IMR-90 (cell line): ENCODE measurements at regions not wholly inside any gene's neighbourhood (a gene's known extent, or its start where the extent isn't known, plus 50 kb on each side); places are given as distances from the start of the nearest gene placed in this dataset.

Experiments used
- ATAC-seq: fragments of 200-7000 bp; cut with Tn5 transposase; 2 replicates; pipeline ENCODE4 v1.9.1; 2020; ENCODE audit warnings: low read depth, mild to moderate bottlenecking, moderate library complexity
- BruUV-seq: library from RNA; stranded (reverse); fragments of 400-500 nt; replicated peaks from 2 replicates; lab custom pipeline; 2021; lab: Mats Ljungman, UMichigan
- CTCF ChIA-PET: fragments of 300-600 bp; formaldehyde crosslinking; extraction: SDS; loops from one replicate; lab custom pipeline; 2021; ENCODE audit warnings: antibody characterized with exemption; lab: Yijun Ruan, JAX
- POLR2A ChIA-PET: fragments of 300-600 bp; sonication (Branson Sonifier 250); formaldehyde crosslinking; loops from one replicate; lab custom pipeline; 2022; ENCODE audit warnings: antibody characterized with exemption; ENCODE audit not compliant: unreplicated experiment; lab: Charles Lee
- DNase-seq: peaks from one replicate; pipeline ENCODE4 v3.0.0; 2013
- H2AFZ ChIP-seq: replicated peaks from 2 replicates; pipeline ENCODE3; 2013; ENCODE audit warnings: low read length, mild to moderate bottlenecking; ENCODE audit not compliant: poor library complexity
- H2AK5ac ChIP-seq: 2 replicates; pipeline ENCODE4 v1.6.1; 2013; ENCODE audit warnings: low read depth, low read length, inconsistent platforms
- H2AK9ac ChIP-seq: replicated peaks from 2 replicates; pipeline ENCODE3; 2013; ENCODE audit warnings: mild to moderate bottlenecking, low read depth, low read length, moderate library complexity; ENCODE audit not compliant: poor library complexity
- H2BK120ac ChIP-seq: 2 replicates; pipeline ENCODE4 v1.6.1; 2013; ENCODE audit warnings: low read depth, low read length, inconsistent platforms
- H2BK15ac ChIP-seq: 3 replicates; pipeline ENCODE4 v1.6.1; 2013; ENCODE audit warnings: low read depth, low read length, inconsistent platforms
- H2BK20ac ChIP-seq: 2 replicates; pipeline ENCODE4 v1.6.1; 2013; ENCODE audit warnings: low read depth, mild to moderate bottlenecking, inconsistent platforms, low read length, moderate library complexity
- H2BK5ac ChIP-seq: 2 replicates; pipeline ENCODE4 v1.6.1; 2013; ENCODE audit warnings: mild to moderate bottlenecking, low read depth, low read length, inconsistent platforms; ENCODE audit not compliant: poor library complexity, severe bottlenecking
- H3K14ac ChIP-seq: replicated peaks from 2 replicates; pipeline ENCODE4 v1.6.1; 2013; ENCODE audit warnings: low read depth, low read length, inconsistent platforms
- H3K18ac ChIP-seq: 2 replicates; pipeline ENCODE4 v1.6.1; 2013; ENCODE audit warnings: low read depth, low read length, control low read depth
- H3K23ac ChIP-seq: 2 replicates; pipeline ENCODE4 v1.6.1; 2013; ENCODE audit warnings: low read depth, low read length, inconsistent platforms
- H3K27ac ChIP-seq: 2 replicates; pipeline ENCODE4 v1.5.1; 2013; ENCODE audit warnings: mild to moderate bottlenecking, control low read depth, low read length; ENCODE audit not compliant: insufficient read depth
- H3K27me3 ChIP-seq: 2 replicates; pipeline ENCODE4 v1.6.1; 2013; ENCODE audit warnings: low read length; ENCODE audit not compliant: control insufficient read depth, insufficient read depth
- H3K36me3 ChIP-seq: 2 replicates; pipeline ENCODE4 v1.6.1; 2013; ENCODE audit warnings: low read length, mixed read lengths; ENCODE audit not compliant: control insufficient read depth, insufficient read depth
- H3K4ac ChIP-seq: 2 replicates; pipeline ENCODE4 v1.6.1; 2013; ENCODE audit warnings: low read depth, low read length, inconsistent platforms
- H3K4me1 ChIP-seq: 2 replicates; pipeline ENCODE4 v1.6.1; 2013; ENCODE audit warnings: low read length, mixed read lengths; ENCODE audit not compliant: control insufficient read depth, insufficient read depth
- H3K4me2 ChIP-seq: 2 replicates; pipeline ENCODE4 v1.6.1; 2013; ENCODE audit warnings: low read depth, mild to moderate bottlenecking, control low read depth, low read length, moderate library complexity
- H3K4me3 ChIP-seq: 2 replicates; pipeline ENCODE4 v1.5.1; 2013; ENCODE audit warnings: low read depth, mild to moderate bottlenecking, control low read depth, low read length, moderate library complexity; ENCODE audit not compliant: insufficient read depth
- H3K56ac ChIP-seq: 2 replicates; pipeline ENCODE4 v1.6.1; 2013; ENCODE audit warnings: low read length, inconsistent platforms; ENCODE audit not compliant: insufficient read depth; ENCODE audit errors: extremely low read depth
- H3K79me1 ChIP-seq, 2 experiments: 2 replicates each; pipeline ENCODE4 v1.6.1; 2013; ENCODE audit warnings: low read length in 2 of 2, inconsistent platforms in 1 of 2, low read depth in 1 of 2
- H3K9ac ChIP-seq: 2 replicates; pipeline ENCODE4 v1.6.1; 2013; ENCODE audit warnings: low read depth, low read length, control low read depth
- H3K9me1 ChIP-seq: 2 replicates; pipeline ENCODE4 v1.6.1; 2013; ENCODE audit warnings: low read length, inconsistent platforms; ENCODE audit not compliant: insufficient read depth
- H3K9me3 ChIP-seq: 2 replicates; pipeline ENCODE4 v1.6.1; 2013; ENCODE audit warnings: low read length; ENCODE audit not compliant: control insufficient read depth, insufficient read depth
- H4K20me1 ChIP-seq: 2 replicates; pipeline ENCODE4 v1.6.1; 2013; ENCODE audit warnings: low read length, inconsistent platforms; ENCODE audit not compliant: insufficient read depth
- H4K5ac ChIP-seq: 2 replicates; pipeline ENCODE4 v1.6.1; 2013; ENCODE audit warnings: mild to moderate bottlenecking, low read depth, low read length, control low read depth
- H4K8ac ChIP-seq, 2 experiments: 2 replicates each; pipeline ENCODE4 v1.6.1; 2013; ENCODE audit warnings: low read depth in 2 of 2, low read length in 2 of 2, control low read depth in 1 of 2, inconsistent platforms in 1 of 2
- H4K91ac ChIP-seq: 2 replicates; pipeline ENCODE4 v1.6.1; 2013; ENCODE audit warnings: low read depth, low read length, inconsistent platforms; ENCODE audit not compliant: insufficient read depth
- CEBPB ChIP-seq: IDR thresholded peaks from 2 replicates; pipeline ENCODE4 v1.6.1; 2012; ENCODE audit warnings: low read depth, low read length, improper control_type of control experiment
- MAFK ChIP-seq: IDR thresholded peaks from 2 replicates; pipeline ENCODE4 v1.6.1; 2012; ENCODE audit warnings: low read depth, low read length, improper control_type of control experiment
- MAZ ChIP-seq: IDR thresholded peaks from 2 replicates; pipeline ENCODE4 v1.6.1; 2012; ENCODE audit warnings: low read depth, mild to moderate bottlenecking, low read length, improper control_type of control experiment, moderate library complexity, borderline replicate concordance
- NFE2L2 ChIP-seq: fragments of 150-350 bp; IDR thresholded peaks from 2 replicates; pipeline ENCODE4 v1.6.1; 2016; ENCODE audit warnings: low read depth, mild to moderate bottlenecking, low read length
- POLR2A ChIP-seq: IDR thresholded peaks from 2 replicates; pipeline ENCODE4 v1.6.1; 2012; ENCODE audit warnings: mild to moderate bottlenecking, low read depth, low read length
- RAD21 ChIP-seq: IDR thresholded peaks from 2 replicates; pipeline ENCODE4 v1.6.1; 2012; ENCODE audit warnings: low read length, improper control_type of control experiment
- RCOR1 ChIP-seq: IDR thresholded peaks from 2 replicates; pipeline ENCODE4 v1.6.1; 2012; ENCODE audit warnings: mild to moderate bottlenecking, low read length, improper control_type of control experiment; ENCODE audit not compliant: insufficient replicate concordance
- RFX5 ChIP-seq: IDR thresholded peaks from 2 replicates; pipeline ENCODE4 v1.8.0; 2012; ENCODE audit warnings: low read depth, mild to moderate bottlenecking, low read length, moderate library complexity
- SMC3 ChIP-seq: fragments of 150-350 bp; IDR thresholded peaks from 2 replicates; pipeline ENCODE4 v1.6.1; 2016; ENCODE audit warnings: low read depth, mild to moderate bottlenecking, antibody characterized with exemption, low read length, moderate library complexity
- USF2 ChIP-seq: fragments of 150-350 bp; IDR thresholded peaks from 2 replicates; pipeline ENCODE4 v1.6.1; 2017; ENCODE audit warnings: mild to moderate bottlenecking, antibody characterized with exemption, low read length, low read depth
- WGBS, 2 experiments: methylation state at CpG; one replicate each; pipeline versions ENCODE4 v1.1.5 to v1.1.7; 2013; ENCODE audit warnings: missing lambda C conversion rate in 2 of 2; ENCODE audit not compliant: insufficient read length in 1 of 2; ENCODE audit errors: extremely low coverage in 2 of 2; 5-methylcytosine and 5-hydroxymethylcytosine counted together
- dilution Hi-C: fragments of 300-500 bp; cut with HindIII; formaldehyde crosslinking; loops from one replicate; pipeline ENCODE4 v1.14.3; 2018; ENCODE audit warnings: low sequenced_read_pairs; ENCODE audit not compliant: unreplicated experiment
- in situ Hi-C: fragments of 300-500 bp; cut with MboI; formaldehyde crosslinking; loops from 3 replicates; pipeline ENCODE4 v1.14.3; 2019; ENCODE audit warnings: low sequenced_read_pairs, inconsistent platforms, mixed read lengths
- intact Hi-C: fragments of 100-400 bp; cut with micrococcal nuclease; formaldehyde crosslinking; loops from 2 replicates; pipeline ENCODE4 v1.10.0; 2022
- TF ChIP-seq, protein P1 (sequence below): conservative IDR thresholded peaks from 2 replicates; pipeline ENCODE4 v1.5.1; 2012; ENCODE audit warnings: mild to moderate bottlenecking, low read depth, low read length, improper control_type of control experiment

DNA sequence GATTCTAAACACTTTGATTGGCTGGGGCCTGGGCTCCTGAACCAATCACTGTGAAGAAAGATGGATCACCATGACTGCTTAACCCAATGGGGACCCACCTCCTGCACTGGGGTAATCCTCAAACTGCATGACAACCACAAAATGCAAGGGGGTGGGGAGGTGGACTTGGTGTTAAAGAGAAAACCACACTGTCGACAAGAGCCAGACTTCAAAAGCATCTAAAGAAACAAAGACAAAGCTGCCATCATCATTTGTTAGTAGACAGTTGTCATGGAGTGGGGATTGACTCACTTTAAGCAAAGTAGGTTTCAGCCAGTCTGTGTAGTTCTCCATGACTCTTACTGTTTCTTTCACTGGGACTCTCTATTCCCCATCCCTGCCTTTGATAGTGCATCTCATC, 433.8 kb downstream of the PLPP3 start:
- ATAC-seq = no peak
- Histone ChIP-seq H3K18ac (no peak overlapping the region), H3K4me2 (no peak overlapping the region), H2BK5ac (no peak overlapping the region), H2BK15ac (no peak overlapping the region), H3K4me3 (no peak overlapping the region), H3K4me1 (no peaks in the 10 kb centered on the region; the same call in 1 of the 2 replicates), H3K56ac (no peak overlapping the region), H3K27me3 (no peaks in the 10 kb centered on the region), H3K36me3 (no peaks in the 10 kb centered on the region), H2BK20ac (no peak overlapping the region), H4K91ac (no peak overlapping the region), H4K5ac (no peak overlapping the region), H3K9ac (no peak overlapping the region), H2AK9ac (no peak overlapping the region), H3K23ac (no peak overlapping the region), H3K9me1 (no peaks in the 10 kb centered on the region), H3K4ac (no peak overlapping the region), H3K9me3 (no peaks in the 10 kb centered on the region), H2AFZ (no peak overlapping the region), H3K79me1 (no peaks in the 10 kb centered on the region), H2AK5ac (no peak overlapping the region), H3K27ac (no peak overlapping the region), H4K8ac (no peak overlapping the region), H4K20me1 (no peaks in the 10 kb centered on the region), H3K14ac (no peak overlapping the region), H2BK120ac (no peak overlapping the region)
- in situ Hi-C loops (no loop called here), intact Hi-C loops (no loop called here), dilution Hi-C loops (no loop called here)
- ChIA-PET POLR2A (no interaction called here), CTCF (no interaction called here)
- WGBS, 2 experiments = no CpG with 5 or more reads among the region's 1 CpG
- no peak for DNase-seq
- TF ChIP-seq RFX5 = no peak
- no peak for TF ChIP-seq CEBPB
- TF ChIP-seq MAZ = no peak
- TF ChIP-seq SMC3 = no peak
- TF ChIP-seq MAFK = no peak
- TF ChIP-seq RAD21 = no peak
- no peak for TF ChIP-seq RCOR1
- no peak for TF ChIP-seq USF2
- TF ChIP-seq, protein P1, sequence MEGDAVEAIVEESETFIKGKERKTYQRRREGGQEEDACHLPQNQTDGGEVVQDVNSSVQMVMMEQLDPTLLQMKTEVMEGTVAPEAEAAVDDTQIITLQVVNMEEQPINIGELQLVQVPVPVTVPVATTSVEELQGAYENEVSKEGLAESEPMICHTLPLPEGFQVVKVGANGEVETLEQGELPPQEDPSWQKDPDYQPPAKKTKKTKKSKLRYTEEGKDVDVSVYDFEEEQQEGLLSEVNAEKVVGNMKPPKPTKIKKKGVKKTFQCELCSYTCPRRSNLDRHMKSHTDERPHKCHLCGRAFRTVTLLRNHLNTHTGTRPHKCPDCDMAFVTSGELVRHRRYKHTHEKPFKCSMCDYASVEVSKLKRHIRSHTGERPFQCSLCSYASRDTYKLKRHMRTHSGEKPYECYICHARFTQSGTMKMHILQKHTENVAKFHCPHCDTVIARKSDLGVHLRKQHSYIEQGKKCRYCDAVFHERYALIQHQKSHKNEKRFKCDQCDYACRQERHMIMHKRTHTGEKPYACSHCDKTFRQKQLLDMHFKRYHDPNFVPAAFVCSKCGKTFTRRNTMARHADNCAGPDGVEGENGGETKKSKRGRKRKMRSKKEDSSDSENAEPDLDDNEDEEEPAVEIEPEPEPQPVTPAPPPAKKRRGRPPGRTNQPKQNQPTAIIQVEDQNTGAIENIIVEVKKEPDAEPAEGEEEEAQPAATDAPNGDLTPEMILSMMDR = no peak
- TF ChIP-seq POLR2A = no peak
- no peak for TF ChIP-seq NFE2L2
- no TSS peak for BruUV-seq
